Inferior parietal cortex (tissue), 1 donor: ENCODE measurements at regions not wholly inside any gene's neighbourhood (a gene's known extent, or its start where the extent isn't known, plus 50 kb on each side); places are given as distances from the start of the nearest gene placed in this dataset.
"Not testable (repeated sequence)": the region's sequence is repeated elsewhere in the genome, so short reads cannot be mapped to it uniquely, and the experiment has no call there.

ENCODE experiments used
- DNase-seq: peaks from one replicate; pipeline ENCODE4 v3.0.0-alpha.2; 2016; ENCODE audit errors: extremely low spot score

- no peak for DNase-seq
Measured at GRCh38 chr11:49442669-49443068, 234.3 kb upstream of the FOLH1 start.

DNA sequence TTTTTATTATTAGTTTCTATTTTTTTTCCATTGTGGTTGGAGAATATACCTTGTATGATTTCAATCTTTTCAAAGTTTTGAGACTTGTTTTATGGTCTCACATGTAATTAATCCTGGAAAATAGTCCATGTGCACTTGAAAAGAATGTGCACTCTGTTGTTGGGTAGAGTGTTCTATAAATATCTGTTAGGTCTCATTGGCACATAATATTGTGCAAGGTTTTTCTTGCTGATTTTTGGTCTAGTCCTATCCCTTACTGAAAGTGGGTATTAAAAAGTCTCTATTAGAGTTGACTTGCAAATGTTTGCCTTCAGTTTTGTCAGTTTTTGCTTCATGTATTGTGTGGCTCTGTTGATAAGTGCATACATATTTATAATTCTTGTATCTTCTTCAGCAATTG is 231.5 kb upstream of the FOLH1 start:
- DNase-seq, result not testable (repeated sequence)

DNA sequence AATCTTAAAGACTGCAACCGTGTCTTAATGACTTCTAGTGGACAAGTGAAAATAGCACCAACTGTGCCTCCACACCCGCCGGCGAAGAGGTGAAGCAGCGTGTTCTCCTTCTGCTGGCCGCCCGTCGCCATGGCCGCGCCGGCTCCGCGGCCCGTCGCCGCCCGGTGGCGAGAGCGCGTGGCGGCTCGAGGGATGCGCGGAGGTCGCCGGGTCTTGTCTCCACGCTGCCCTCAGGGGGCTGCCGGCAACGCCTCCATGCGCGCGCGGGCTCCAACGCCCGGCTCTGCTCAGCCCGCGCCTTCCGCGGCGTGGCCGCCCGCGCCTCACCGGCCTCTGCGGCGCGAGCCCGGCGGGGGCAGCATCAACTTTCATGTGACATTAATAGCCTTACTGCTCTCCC is 225.9 kb upstream of the FOLH1 start:
- not testable (repeated sequence) for DNase-seq

GRCh38 chr11:49432242-49432848 is 223.9 kb upstream of the FOLH1 start:
- no peak for DNase-seq

- DNase-seq, result peak; percentile 36
Measured at GRCh38 chr11:49424136-49424535, 215.7 kb upstream of the FOLH1 start.

GRCh38 chr11:49418877-49419276 is 210.5 kb upstream of the FOLH1 start:
- DNase-seq, result not testable (repeated sequence)

DNA sequence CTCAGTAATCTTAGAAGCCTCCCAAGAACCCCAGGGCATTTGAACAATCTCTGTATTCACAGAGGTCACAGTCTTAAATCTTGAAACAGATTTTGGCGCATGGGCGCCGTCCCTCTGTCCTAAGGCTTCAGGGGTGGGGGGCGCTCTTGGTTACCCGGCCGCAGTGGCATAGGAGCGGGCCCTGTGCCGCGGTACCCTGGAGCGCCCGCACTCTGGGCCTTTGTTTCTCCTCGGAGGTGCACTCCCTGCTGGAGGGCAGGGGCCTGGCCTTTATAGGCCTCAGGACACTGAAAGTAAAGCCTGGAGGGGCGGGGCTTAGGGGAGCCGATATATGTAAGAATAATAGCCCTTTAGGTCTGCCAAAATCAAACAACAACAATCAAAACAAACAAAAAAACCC is 197.3 kb upstream of the FOLH1 start:
- no peak for DNase-seq

DNA sequence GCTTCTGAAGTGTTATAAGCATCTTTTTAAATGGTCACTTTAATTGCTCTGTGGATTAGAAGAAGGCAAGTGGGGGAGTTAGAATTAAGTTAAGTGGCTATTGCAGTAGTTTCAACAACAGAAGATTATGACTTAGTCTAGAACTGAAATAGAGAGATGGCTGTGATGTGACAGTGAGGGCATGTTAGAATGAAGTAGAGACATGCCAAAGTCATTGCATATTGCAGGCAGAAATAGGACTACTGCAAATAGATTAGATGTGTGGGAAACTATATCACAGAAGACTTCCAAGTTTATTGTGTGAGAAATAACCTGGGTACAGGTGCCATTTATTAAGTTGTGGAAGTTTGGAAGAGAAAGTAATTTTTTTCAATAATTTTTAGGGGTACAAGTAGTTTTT is 187.4 kb upstream of the FOLH1 start:
- not testable (repeated sequence) for DNase-seq

GRCh38 chr11:49390362-49390761 is 182.0 kb upstream of the FOLH1 start:
- DNase-seq, result not testable (repeated sequence)

GRCh38 chr11:49389149-49389548 is 180.7 kb upstream of the FOLH1 start:
- DNase-seq, result not testable (repeated sequence)

- DNase-seq, result not testable (repeated sequence)
Measured at GRCh38 chr11:49384371-49384770, 176.0 kb upstream of the FOLH1 start.

DNA sequence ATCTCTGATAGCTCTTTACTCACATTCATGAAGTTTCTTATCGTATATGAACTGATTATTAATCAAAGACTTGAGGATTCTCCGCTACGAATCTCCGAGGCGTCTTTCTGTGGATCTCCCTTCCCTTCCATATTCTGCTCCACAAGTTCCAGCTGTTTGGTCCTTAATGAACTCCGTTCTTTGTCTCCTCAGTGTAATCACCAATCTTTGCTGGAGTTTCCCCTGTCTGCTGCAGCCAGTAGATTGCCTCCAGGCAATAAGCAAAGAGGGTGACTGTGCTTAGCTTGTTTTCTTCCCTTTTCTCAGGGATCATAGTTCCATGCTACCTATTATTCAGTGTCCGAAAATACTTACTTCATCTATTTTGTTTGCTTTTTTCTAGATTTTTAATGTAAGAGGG is 169.6 kb upstream of the FOLH1 start:
- no peak for DNase-seq

- not testable (repeated sequence) for DNase-seq
Measured at GRCh38 chr11:49373866-49374265, 165.5 kb upstream of the FOLH1 start.

GRCh38 chr11:49373385-49373784 is 165.0 kb upstream of the FOLH1 start:
- DNase-seq, result not testable (repeated sequence)

DNA sequence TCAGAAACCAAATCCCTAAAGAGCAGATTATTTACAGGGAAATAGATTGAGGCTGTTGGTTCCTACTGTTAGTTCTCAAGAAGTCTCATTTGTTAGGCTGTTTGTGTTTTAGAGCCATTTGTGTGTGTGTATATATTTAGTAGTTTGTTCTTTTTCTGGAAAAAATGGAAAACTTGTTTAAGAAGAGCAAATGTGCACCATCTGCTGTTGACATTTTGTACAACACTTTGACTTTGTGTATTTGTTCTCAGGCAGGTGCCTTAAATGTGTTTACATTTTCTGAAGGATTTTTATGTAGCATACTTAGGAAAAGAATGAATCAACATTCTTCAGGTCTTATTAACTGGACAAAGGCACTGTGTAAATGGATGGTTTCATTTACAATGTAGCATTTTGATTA is 163.7 kb upstream of the FOLH1 start:
- DNase-seq, result peak; percentile 13

DNA sequence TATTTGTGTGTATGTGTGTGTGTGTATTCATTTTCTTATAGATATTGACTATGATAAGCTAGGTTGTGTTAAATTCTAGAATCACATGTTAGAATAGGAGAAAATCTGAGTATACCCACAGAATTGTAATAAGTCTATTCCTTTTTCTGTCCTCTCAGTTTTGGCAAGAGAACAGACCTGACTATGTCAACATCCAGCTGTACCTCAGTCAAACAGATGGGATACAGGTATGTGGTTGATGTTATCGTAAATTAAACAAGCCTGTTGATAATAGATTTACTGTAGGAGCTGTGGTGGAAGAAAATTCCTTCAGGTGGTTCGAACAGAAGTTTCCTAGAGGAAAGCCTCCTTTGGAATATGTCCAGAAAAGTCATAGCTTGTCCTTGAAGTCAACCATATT is 160.2 kb upstream of the FOLH1 start:
- DNase-seq, result not testable (repeated sequence)

DNA sequence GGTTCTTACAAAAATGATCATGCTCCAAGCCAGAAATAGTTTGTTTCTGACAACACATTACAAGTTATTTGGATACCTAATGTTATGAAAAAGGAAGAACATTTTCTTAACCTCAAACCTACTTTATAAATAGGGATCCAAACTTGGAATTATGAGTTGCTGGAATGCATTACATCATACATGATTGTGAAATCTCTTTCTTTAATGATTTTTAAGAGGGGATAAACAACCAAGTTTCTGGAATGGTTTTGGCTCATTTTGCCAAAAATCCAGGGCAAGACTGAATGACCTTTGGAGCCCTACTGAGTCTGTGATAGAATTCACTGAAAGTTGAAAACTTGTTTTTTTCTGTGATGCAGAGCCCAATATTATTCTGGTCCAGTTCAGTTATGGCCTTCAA is 157.0 kb upstream of the FOLH1 start:
- not testable (repeated sequence) for DNase-seq

DNA sequence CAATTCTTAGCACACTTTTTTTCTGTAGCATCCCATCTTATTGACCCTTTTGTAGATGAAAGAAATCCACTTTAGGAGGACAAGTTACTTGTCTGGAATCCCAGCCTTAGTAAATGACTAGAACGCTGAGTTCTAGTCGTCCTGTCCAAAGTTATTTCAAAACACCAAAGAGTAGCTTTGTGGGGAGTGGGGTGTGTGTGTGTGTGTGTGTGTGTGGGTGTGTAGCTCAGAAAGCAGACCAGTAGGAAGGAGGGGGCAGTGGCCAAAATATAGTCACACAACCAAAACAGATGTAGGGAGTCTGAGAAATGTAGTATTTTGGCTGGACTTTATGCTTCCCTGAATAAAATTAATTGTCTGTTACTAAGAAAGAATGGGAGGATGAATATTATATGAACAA is 154.6 kb upstream of the FOLH1 start:
- DNase-seq, result not testable (repeated sequence)

- not testable (repeated sequence) for DNase-seq
Measured at GRCh38 chr11:49354536-49354935, 146.1 kb upstream of the FOLH1 start.

GRCh38 chr11:49352868-49353267 is 144.5 kb upstream of the FOLH1 start:
- DNase-seq, result not testable (repeated sequence)

DNA sequence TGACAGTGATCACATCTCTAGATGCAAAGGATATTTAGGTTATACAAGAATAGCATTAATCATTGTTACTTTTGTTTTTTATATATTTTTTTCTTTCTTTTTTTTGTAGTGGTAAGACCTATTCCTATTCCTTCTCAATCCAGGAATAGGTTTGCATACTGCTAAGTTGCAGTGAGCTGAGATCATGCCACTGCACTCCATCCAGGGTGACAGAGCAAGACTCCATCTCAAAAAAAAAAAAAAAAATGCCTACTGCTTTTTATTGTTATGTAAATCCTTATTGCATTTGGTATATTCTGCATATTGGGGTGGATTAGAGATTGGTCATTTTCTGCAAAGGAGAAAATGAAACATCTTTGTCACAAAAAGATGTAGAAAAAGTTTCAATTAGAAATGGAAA is 138.2 kb upstream of the FOLH1 start:
- DNase-seq, result not testable (repeated sequence)

- DNase-seq, result not testable (repeated sequence)
Measured at GRCh38 chr11:49328485-49329186, 120.2 kb upstream of the FOLH1 start.

- DNase-seq, result not testable (repeated sequence)
Measured at GRCh38 chr11:49327766-49328165, 119.4 kb upstream of the FOLH1 start.
